ENCODE measurements at regions not wholly inside any gene's neighbourhood (a gene's known extent, or its start where the extent isn't known, plus 50 kb on each side); places are given as distances from the start of the nearest gene placed in this dataset.

- TF ChIP-seq, protein P1, sequence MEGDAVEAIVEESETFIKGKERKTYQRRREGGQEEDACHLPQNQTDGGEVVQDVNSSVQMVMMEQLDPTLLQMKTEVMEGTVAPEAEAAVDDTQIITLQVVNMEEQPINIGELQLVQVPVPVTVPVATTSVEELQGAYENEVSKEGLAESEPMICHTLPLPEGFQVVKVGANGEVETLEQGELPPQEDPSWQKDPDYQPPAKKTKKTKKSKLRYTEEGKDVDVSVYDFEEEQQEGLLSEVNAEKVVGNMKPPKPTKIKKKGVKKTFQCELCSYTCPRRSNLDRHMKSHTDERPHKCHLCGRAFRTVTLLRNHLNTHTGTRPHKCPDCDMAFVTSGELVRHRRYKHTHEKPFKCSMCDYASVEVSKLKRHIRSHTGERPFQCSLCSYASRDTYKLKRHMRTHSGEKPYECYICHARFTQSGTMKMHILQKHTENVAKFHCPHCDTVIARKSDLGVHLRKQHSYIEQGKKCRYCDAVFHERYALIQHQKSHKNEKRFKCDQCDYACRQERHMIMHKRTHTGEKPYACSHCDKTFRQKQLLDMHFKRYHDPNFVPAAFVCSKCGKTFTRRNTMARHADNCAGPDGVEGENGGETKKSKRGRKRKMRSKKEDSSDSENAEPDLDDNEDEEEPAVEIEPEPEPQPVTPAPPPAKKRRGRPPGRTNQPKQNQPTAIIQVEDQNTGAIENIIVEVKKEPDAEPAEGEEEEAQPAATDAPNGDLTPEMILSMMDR (IDR thresholded peaks at IDR 0.05; ENCODE audit: low read length) = no peak
- no peak for TF ChIP-seq EZH2 (IDR thresholded peaks at IDR 0.05; ENCODE audit: borderline replicate concordance, low read length)
Measured at GRCh38 chr1:185406006-185406690, 89.1 kb upstream of the IVNS1ABP start.
